ENCODE measurements at regions not wholly inside any gene's neighbourhood (a gene's known extent, or its start where the extent isn't known, plus 50 kb on each side); places are given as distances from the start of the nearest gene placed in this dataset.
"Not testable (repeated sequence)": the region's sequence is repeated elsewhere in the genome, so short reads cannot be mapped to it uniquely, and the experiment has no call there.

DNA sequence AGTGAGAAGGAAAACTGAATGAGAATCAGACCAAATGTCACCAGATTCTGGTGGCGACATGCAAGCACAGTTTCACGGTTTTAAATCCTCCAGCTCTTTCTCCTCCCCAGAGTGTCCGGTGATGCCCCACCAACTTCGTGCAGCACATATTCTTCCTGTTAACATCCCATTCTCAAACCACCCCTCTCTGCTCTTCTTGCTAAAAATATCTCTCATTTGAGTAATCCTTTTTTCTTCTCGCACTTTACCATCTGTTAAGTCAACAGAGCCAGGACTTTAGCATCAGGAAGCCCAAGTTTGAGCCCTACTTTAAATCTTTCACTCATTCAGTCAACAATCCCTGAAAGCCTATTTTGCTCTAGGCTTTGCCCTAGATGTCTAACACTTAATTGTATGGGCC lies 68.2 kb upstream of the VGLL4 start:
- intact Hi-C loops (cut with micrococcal nuclease) = no loop called here
- H3K27ac Mint-ChIP-seq = no peak overlapping the region
- POLR2A ChIA-PET = no interaction called here
- H3K4me1 Mint-ChIP-seq = peaks cover 9% of the 10 kb centered on the region
- DNase-seq = no peak
- no peaks in the 10 kb centered on the region for H3K27me3 Mint-ChIP-seq
- TF ChIP-seq, protein P1, sequence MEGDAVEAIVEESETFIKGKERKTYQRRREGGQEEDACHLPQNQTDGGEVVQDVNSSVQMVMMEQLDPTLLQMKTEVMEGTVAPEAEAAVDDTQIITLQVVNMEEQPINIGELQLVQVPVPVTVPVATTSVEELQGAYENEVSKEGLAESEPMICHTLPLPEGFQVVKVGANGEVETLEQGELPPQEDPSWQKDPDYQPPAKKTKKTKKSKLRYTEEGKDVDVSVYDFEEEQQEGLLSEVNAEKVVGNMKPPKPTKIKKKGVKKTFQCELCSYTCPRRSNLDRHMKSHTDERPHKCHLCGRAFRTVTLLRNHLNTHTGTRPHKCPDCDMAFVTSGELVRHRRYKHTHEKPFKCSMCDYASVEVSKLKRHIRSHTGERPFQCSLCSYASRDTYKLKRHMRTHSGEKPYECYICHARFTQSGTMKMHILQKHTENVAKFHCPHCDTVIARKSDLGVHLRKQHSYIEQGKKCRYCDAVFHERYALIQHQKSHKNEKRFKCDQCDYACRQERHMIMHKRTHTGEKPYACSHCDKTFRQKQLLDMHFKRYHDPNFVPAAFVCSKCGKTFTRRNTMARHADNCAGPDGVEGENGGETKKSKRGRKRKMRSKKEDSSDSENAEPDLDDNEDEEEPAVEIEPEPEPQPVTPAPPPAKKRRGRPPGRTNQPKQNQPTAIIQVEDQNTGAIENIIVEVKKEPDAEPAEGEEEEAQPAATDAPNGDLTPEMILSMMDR (IDR thresholded peaks at IDR 0.05) = no peak
- peaks cover 5% of the 10 kb centered on the region for H3K9me3 Mint-ChIP-seq
- no peak overlapping the region for H3K4me3 Mint-ChIP-seq
- ATAC-seq (ENCODE audit: low read depth) = no peak
- peaks cover 6% of the 10 kb centered on the region for H3K36me3 Mint-ChIP-seq (ENCODE audit: low read depth)
- CTCF ChIA-PET = no interaction called here

DNA sequence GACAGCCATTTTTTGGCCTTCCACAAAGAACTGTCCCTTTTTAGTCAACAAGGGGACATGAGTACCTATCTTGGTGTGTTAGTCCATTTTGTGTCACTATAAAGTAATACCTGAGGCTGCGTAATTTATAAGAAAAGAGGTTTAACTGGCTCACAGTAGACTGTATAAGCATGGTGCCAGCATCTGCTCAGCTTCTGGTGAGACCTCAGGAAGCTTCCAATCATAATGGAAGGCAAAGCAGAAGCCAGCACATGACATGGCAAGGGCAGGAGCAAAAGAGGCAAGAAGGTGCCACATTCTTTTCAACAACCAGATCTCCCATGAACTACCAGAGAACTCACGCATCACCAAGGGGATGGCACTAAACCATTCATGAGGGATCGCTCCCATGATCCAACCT lies 66.1 kb upstream of the VGLL4 start:
- peaks cover 9% of the 10 kb centered on the region for H3K4me1 Mint-ChIP-seq
- H3K4me3 Mint-ChIP-seq = no peak overlapping the region
- intact Hi-C loops (cut with micrococcal nuclease) = no loop called here
- H3K27ac Mint-ChIP-seq = no peak overlapping the region
- no peaks in the 10 kb centered on the region for H3K27me3 Mint-ChIP-seq
- ChIA-PET CTCF (interaction anchor here (0.6 kb wide), 1 partner anchor 1011 kb away, joined by 3 read pairs; no protein-coding TSS in a partner anchor), POLR2A (no interaction called here)
- H3K9me3 Mint-ChIP-seq = peaks cover 5% of the 10 kb centered on the region
- H3K36me3 Mint-ChIP-seq (ENCODE audit: low read depth) = peaks cover 6% of the 10 kb centered on the region
- ATAC-seq (ENCODE audit: low read depth) (no peak), DNase-seq (no peak)
- TF ChIP-seq, protein P1 (IDR thresholded peaks at IDR 0.05) = no peak

DNA sequence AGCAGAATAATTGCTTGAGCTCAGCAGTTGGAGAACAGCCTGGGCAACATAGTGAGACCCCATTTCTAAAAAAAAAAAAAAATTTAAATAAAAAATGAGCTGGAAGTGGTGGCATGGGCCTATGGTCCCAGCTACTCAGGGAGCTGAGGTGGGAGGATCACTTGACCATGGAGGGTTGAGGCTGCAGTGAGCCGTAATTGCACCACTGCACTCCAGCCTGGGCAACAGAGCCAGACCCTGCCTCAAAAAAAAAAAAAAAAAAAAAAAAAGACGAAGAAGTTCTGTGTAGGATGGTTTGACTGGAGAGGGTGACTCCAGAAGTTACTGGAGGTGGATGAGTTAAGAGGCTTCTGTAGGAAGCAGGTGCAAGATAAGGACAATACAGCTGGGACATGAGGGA lies 63.4 kb upstream of the VGLL4 start:
- H3K36me3 Mint-ChIP-seq (ENCODE audit: low read depth) = peaks cover 10% of the 10 kb centered on the region
- H3K9me3 Mint-ChIP-seq; ATAC-seq (ENCODE audit: low read depth); H3K4me1 Mint-ChIP-seq; H3K4me3 Mint-ChIP-seq; intact Hi-C loops (cut with micrococcal nuclease); POLR2A ChIA-PET; H3K27me3 Mint-ChIP-seq; CTCF ChIA-PET; H3K27ac Mint-ChIP-seq; DNase-seq: not testable (repeated sequence)

DNA sequence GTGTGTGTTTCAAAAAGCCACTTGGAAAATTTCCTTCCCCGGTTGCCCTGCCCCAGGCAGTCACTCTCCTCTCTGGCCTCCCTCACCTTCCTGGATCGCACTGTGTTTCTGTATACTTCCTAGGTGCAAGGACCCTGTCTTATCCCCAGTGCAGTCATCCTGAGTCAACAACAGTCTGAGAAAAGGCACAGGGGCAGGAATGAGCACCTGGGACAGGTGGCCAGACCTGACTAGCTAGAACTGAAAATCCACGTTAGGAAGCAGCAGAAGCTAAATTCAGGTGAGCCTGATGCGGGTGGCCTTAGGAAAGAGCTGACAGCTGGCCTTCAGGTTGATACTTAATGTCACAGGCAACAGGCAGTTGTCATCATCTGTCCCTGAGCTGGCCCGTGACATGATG lies 62.9 kb upstream of the VGLL4 start:
- H3K27me3 Mint-ChIP-seq = no peaks in the 10 kb centered on the region
- peaks cover 5% of the 10 kb centered on the region for H3K9me3 Mint-ChIP-seq
- POLR2A ChIA-PET = no interaction called here
- H3K27ac Mint-ChIP-seq = no peak overlapping the region
- H3K4me3 Mint-ChIP-seq = no peak overlapping the region
- H3K4me1 Mint-ChIP-seq = no peaks in the 10 kb centered on the region
- CTCF ChIA-PET = no interaction called here
- TF ChIP-seq, protein P1 (IDR thresholded peaks at IDR 0.05) = no peak
- DNase-seq (no peak), ATAC-seq (ENCODE audit: low read depth) (no peak)
- peaks cover 13% of the 10 kb centered on the region for H3K36me3 Mint-ChIP-seq (ENCODE audit: low read depth)
- intact Hi-C loops (cut with micrococcal nuclease) = no loop called here

DNA sequence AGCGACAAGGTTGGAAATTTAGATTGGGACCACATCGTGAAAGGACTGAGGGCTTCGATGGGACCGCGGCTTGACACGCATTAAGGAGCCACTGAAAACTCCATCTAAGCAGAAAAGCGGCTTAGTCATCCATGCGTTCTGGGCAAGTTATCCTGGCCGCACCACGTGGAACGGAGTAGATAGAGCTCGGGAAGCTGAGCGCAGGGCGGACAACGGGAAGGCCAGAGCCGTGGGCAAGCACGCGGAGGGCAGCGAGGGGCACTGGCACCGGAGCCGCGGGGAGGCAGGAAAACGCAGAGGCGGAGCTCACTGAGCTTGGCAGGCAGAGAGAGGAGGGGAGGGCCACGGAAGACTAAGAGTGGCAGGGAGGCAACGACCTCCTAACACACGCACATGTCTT lies 61.3 kb upstream of the VGLL4 start:
- ChIA-PET CTCF (no interaction called here), POLR2A (no interaction called here)
- Mint-ChIP-seq H3K27ac (no peak overlapping the region), H3K4me3 (no peak overlapping the region), H3K9me3 (peaks cover 5% of the 10 kb centered on the region), H3K4me1 (no peaks in the 10 kb centered on the region), H3K27me3 (no peaks in the 10 kb centered on the region), H3K36me3 (ENCODE audit: low read depth) (peaks cover 24% of the 10 kb centered on the region)
- TF ChIP-seq, protein P1 (IDR thresholded peaks at IDR 0.05) = no peak
- no peak for DNase-seq
- intact Hi-C loops (cut with micrococcal nuclease) = no loop called here
- ATAC-seq (ENCODE audit: low read depth) = no peak

DNA sequence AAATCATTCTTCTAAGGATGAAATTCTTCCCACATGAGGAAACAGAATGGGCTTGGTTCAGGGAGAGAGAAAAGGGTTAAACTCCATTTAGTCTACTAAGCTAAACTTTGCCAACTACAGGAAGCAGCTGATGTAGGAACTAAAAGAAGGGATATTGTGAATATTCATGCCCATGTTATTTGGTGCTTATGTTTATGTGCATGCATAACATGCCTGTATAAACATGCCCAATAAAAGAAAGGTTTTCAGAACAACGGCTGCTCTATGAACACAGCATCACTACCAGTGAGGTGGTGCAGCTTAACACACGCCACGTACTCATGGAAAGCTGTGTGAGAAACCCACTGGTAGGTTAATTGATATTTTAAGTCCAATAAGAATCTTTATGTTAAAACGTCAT lies 59.4 kb upstream of the VGLL4 start:
- DNase-seq (no peak), ATAC-seq (ENCODE audit: low read depth) (no peak)
- CTCF ChIA-PET = no interaction called here
- H3K4me3 Mint-ChIP-seq = no peak overlapping the region
- intact Hi-C loops (cut with micrococcal nuclease) = no loop called here
- no peak overlapping the region for H3K27ac Mint-ChIP-seq
- H3K36me3 Mint-ChIP-seq (ENCODE audit: low read depth) = peaks cover 23% of the 10 kb centered on the region
- no peaks in the 10 kb centered on the region for H3K4me1 Mint-ChIP-seq
- no peaks in the 10 kb centered on the region for H3K9me3 Mint-ChIP-seq
- POLR2A ChIA-PET = no interaction called here
- no peaks in the 10 kb centered on the region for H3K27me3 Mint-ChIP-seq
- TF ChIP-seq, protein P1 (IDR thresholded peaks at IDR 0.05) = no peak
